ENCODE measurements at regions not wholly inside any gene's neighbourhood (a gene's known extent, or its start where the extent isn't known, plus 50 kb on each side); places are given as distances from the start of the nearest gene placed in this dataset.

- DNase-seq, result no peak
These were observed 204.8 kb downstream of the NUAK1 start for GRCh38 chr12:105933671-105934665.

DNA sequence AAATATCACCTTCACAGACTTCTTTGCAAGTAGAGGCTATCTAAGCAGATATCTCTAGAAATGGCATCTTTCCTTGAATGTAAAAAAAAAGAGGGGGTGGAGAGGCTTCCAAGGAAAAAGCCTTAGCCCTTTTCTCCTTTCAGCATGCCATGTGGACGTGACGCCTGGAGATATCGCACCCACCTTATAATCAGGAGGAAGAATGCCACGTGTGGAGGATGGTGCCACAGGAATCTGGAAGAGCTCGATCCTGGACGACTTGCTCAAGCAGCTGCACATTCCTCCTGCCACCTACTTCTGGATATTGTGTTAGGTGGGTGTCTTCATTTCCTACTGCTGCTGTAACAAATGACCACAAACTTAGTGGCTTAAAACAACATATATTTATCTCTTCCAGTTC lies 203.6 kb downstream of the NUAK1 start:
- no peak for DNase-seq

GRCh38 chr12:105935981-105936380 lies 202.8 kb downstream of the NUAK1 start:
- DNase-seq, result no peak

- no peak for DNase-seq
These were observed 202.3 kb downstream of the NUAK1 start for GRCh38 chr12:105936496-105936895.

- no peak for DNase-seq
These were observed 201.7 kb downstream of the NUAK1 start for GRCh38 chr12:105937009-105937408.

GRCh38 chr12:105939181-105939721 lies 199.5 kb downstream of the NUAK1 start:
- DNase-seq, result no peak

DNA sequence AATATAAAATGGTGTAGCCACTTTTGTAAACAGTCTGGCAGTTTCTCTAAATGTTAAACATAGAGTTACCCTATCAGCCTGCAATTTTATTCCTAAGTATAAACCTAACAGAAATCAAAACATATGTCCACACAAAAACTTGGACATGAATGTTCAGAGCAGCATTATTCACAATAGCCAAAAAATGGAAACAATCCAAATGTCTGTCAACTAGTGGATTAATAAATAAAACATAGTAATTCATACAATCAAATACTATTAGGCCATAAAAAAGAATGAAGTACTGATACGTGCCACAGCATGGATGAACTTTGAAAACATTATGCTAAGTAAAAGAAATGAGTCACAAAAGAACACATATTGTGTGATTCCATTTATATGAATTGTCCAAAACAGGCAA lies 196.5 kb downstream of the NUAK1 start:
- DNase-seq, result no peak

- no peak for DNase-seq
These were observed 195.2 kb downstream of the NUAK1 start for GRCh38 chr12:105943525-105943924.

DNA sequence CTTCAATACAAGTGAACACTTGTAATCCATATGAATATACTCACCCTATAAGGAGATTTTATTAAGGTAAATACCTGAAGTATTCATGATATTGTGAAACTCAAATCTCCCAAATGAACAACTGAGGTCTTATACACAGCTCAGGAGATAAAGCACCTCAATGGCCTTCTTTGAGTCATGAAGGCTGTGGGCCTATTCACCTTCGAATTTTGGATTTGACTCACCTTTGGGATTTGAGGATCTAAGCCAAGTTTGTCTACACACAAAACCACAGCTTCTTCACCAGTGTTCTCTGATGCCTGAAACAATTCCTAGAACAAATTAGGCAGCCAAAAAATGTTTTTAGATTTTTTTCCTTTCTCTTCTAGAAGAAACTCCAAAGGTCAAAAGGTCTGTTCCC lies 194.1 kb downstream of the NUAK1 start:
- DNase-seq, result no peak

DNA sequence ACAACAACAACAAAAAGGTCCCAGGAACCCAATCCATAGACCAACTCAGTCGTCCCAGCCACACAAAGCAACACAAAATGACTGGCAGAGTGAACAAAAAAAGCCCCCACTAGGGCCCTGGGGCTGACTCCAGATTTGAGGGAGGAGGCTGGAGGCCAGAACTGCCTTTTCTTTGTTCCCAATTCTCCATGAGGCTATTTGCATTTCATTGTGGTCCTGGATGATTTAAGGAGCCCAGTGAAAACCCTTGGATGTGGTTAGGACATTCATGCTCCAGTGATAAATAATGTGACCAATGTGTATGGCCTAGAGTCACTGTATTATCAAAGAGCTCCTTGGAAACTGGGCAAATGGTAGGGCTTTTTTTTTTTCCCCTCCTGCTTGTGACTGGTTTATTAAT lies 192.9 kb downstream of the NUAK1 start:
- DNase-seq, result no peak

GRCh38 chr12:105946493-105946901 lies 192.3 kb downstream of the NUAK1 start:
- no peak for DNase-seq

GRCh38 chr12:105947906-105948305 lies 190.8 kb downstream of the NUAK1 start:
- no peak for DNase-seq

DNA sequence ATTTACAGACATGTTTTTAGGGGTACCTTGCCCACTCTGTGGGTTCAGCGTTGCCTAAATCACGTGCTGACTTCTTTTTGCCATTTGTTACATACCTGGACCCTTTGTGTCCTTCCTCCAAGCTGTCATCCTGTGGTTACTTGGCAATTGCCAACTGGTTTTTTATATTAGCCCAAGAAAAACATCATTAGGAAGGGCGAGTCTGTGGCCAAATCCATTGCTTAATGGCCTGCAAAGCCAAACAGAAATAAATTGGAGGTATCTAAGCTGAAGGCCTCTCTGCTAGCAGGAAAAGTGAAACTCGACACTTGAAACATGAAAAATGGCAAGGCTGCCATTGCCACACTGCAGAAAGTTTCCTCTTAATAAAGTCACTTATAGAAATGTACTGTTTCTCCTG lies 190.4 kb downstream of the NUAK1 start:
- no peak for DNase-seq

DNA sequence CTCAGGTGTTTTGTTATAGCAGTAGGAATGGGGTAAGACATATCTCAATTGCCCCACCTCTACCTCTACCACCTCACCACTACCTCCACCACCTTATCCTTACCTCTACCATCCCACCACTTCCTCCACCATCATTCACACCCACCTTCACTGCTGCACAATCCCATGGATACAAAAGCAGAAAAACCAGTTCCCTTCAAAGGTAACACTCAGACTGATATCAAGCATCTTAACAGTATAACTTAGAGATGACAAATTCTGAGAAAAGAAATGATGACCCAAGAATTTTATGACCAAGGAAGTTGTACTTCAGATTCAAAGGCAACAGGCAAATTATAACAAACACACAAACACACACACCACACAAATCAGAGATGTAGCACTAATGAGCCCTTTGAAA lies 189.4 kb downstream of the NUAK1 start:
- no peak for DNase-seq

GRCh38 chr12:105951732-105952131 lies 187.0 kb downstream of the NUAK1 start:
- DNase-seq, result no peak

GRCh38 chr12:105954951-105955931 lies 183.5 kb downstream of the NUAK1 start:
- DNase-seq, result no peak

GRCh38 chr12:105955976-105956375 lies 182.8 kb downstream of the NUAK1 start:
- DNase-seq, result no peak

DNA sequence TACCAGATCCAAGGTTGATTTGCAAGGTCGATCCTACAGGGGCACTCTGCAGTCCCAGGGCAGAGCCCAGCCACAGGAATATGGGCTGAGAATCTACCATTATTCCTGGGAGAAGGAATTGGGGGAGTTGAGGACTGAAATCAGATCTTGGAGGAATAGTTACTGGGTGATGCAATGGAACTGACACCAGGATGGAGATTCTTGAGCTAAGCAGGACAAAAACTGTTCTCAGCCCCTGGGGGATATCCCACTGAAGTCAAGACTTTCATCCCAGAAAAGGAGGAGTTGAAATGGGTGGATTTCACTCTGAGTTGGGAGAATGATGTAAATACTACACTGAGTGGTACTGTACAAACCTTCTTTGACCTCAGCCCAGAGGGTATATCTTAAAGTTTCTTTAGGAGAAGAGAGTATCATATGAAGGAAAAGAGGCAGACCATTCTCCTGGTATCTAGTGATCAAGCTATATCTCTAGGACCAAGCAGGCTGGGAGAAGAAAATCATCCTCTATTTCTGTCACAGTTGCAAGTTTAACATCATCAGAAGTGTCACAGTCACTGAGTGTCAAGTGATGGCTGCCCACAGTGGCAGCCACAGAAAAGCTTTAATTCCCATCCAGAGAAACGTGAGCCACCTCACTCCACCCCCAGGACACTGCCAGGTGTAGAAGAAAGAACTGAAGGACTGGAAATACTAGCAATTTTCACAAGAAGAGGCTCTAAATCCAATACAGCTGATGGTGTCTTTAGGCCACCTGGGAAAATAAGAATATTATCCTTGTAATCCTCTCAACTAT lies 181.9 kb downstream of the NUAK1 start:
- DNase-seq, result peak; percentile 26

GRCh38 chr12:105960319-105961083 lies 178.3 kb downstream of the NUAK1 start:
- no peak for DNase-seq

GRCh38 chr12:105961821-105962671 lies 176.7 kb downstream of the NUAK1 start:
- no peak for DNase-seq

Measured in eye (tissue), 1 donor.